Fibroblast of pulmonary artery (primary cell): ENCODE measurements at regions not wholly inside any gene's neighbourhood (a gene's known extent, or its start where the extent isn't known, plus 50 kb on each side); places are given as distances from the start of the nearest gene placed in this dataset.
"Not testable (repeated sequence)": the region's sequence is repeated elsewhere in the genome, so short reads cannot be mapped to it uniquely, and the experiment has no call there.

Source experiments
- DNase-seq: peaks from one replicate; pipeline ENCODE4 v3.0.0-alpha.2; 2010; ENCODE audit warnings: low read depth
- H3K4me3 ChIP-seq: replicated peaks from 2 replicates; pipeline ENCODE4 v1.5.1; 2011; ENCODE audit warnings: low read depth, mild to moderate bottlenecking, control low read depth, low read length, moderate library complexity
- CTCF ChIP-seq: IDR thresholded peaks from 2 replicates; pipeline ENCODE4 v1.5.1; 2011; ENCODE audit warnings: mild to moderate bottlenecking, control low read depth, low read length, inconsistent platforms; ENCODE audit errors: missing control alignments

GRCh38 chr12:38166225-38166624 lies 150.3 kb upstream of the ALG10B start:
- no peak for DNase-seq
- no peak overlapping the region for H3K4me3 ChIP-seq
- TF ChIP-seq CTCF, result no peak

DNA sequence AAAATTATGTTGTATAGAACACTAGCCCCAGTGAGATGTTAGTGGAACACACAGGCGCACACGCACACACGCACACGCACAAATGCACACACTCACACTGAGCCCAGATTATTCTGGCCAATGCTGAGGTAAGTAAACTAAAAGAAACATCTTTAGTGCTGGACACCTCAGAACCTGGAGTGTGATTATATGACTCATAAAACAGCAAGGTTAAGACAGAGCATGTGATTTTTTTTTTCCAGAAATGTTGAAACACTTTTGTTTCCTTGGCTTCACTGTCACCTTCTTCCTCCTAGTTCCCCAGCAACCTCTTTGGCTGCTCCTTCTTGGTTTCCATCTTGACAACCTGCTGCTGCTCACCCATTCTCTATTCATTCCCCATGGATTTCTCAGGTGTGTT lies 141.0 kb upstream of the ALG10B start:
- DNase-seq, result no peak
- no peak for TF ChIP-seq CTCF
- no peak overlapping the region for H3K4me3 ChIP-seq

- H3K4me3 ChIP-seq, DNase-seq: not testable (repeated sequence)
Observed at GRCh38 chr12:38183617-38184016, 133.0 kb upstream of the ALG10B start.

DNA sequence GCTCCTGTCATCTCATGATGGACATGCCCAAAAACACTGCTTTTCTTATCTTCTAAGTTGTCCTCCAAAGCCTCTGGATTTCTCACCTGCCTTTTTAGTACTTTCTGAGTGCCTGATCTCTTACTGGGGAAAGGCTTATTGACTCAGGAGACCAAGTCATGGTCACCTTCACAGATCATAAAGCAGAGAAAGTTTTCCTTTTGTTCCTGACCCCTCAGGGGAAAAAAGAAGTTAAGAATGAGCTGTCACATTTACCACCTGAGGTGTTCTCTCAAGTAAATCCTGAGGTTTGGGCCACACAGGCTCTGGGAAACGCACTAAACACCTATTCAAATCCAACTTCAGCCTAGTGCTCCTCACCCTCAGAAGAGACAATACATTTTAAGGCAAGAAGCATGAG lies 119.3 kb upstream of the ALG10B start:
- not testable (repeated sequence) for DNase-seq, H3K4me3 ChIP-seq

DNA sequence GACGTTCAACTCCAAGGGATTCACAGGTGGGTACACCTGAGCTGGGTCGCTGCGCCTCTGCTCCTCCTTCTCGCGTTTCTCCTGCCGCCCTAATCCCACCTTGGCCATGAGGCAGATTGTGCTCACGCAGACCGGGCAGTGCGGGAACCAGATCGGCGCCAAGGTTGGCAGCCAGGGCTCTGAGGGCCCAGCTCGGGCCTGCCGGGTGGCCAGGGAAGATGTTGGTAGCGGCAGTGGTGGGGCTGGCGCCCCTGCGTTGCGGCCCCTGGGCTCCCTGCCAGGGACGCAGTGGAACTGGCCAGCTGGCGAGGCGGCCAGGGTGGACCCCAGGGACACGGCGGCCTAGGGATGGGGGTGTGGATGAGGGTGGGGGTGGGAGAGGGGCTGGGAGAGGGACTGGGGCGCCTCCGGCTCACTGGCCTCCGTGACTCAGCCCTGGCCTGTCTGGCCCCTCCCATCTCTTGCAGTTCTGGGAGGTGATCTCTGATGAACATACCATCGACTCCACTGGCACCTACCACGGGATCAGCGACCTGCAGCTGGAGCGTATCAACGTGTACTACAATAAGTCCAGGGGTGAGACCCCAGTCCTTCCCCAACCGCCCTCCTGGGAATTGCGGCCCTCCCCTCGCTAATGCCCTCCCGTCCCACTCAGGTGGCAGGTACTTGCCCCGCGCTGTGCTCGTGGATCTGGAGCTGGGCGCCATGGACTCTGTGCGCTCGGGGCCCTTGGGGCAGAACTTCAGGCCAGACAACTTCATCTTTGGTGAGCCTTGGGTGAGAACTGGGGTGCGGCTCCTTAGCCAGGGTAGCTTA lies 114.9 kb upstream of the ALG10B start:
- H3K4me3 ChIP-seq, result no peak overlapping the region
- no peak for TF ChIP-seq CTCF
- DNase-seq, result no peak

DNA sequence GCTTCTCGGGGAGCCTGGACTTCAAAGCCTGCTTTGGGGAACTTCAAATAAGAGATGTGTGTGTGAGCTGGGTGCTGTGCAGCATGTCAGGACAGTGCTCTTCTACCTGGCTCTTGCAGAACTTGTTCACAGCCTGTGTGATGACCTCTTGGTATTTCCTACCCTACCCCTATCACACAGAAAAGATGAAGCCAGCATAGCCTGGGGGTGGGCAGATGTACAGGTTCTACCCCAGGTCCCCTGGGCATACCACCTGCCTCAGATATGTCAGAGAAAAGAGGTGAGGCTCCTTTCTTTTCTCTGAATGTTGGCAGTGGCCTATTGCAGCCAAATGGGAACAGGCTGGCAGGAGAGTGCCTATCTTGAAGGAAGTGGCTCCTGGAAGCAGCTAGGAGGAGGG lies 111.7 kb upstream of the ALG10B start:
- no peak for TF ChIP-seq CTCF
- no peak overlapping the region for H3K4me3 ChIP-seq
- no peak for DNase-seq

DNA sequence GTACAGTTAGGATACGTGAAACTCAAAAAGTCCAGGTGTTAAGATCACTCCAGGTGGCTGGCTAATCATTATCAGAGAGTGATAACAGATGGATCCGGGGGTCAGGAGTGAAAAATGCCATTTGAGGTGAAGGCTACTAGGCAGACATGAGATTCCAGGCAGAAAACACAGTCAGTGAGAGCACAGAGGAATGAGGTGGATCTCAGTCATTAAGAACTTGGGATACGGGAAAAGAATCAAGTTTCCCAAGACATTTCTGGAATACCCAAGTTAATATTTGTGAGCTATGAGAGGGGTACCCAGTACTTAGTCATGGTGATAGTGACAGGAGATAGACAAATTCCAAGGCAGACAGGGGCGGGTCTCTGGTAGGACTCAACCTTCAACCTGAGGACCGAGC lies 94.6 kb upstream of the ALG10B start:
- DNase-seq, result no peak
- no peak for TF ChIP-seq CTCF
- no peak overlapping the region for H3K4me3 ChIP-seq

GRCh38 chr12:38238328-38238727 lies 78.2 kb upstream of the ALG10B start:
- not testable (repeated sequence) for DNase-seq, H3K4me3 ChIP-seq
